HG03159 (cell line): ENCODE measurements at regions not wholly inside any gene's neighbourhood (a gene's known extent, or its start where the extent isn't known, plus 50 kb on each side); places are given as distances from the start of the nearest gene placed in this dataset.
"Not testable (repeated sequence)": the region's sequence is repeated elsewhere in the genome, so short reads cannot be mapped to it uniquely, and the experiment has no call there.

Experiments used
- ATAC-seq: cut with Tn5 transposase; IDR thresholded peaks from one replicate; pipeline ENCODE4 v1.9.1; 2021; ENCODE audit warnings: mild to moderate bottlenecking, moderate library complexity; ENCODE audit not compliant: unreplicated experiment

DNA sequence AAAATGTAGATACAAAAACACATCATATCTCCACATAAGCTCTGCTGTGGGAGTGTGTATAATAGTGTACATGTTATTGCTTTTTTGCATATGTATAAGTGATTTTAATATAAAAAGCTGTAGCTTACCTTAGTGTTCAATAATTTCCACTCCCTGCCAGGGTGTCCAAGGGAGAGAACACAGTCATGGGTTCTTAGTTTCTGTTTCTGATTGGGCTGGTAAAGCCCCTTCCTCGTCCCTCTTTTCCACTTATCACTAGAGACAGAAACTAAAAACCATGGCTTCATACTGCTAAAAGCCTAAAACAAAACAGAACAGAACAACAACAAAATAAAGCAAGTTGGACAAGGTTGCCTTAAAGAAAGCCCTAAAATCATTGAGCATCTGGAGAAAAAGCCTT is 74.4 kb upstream of the S1PR3 start:
- ATAC-seq, result no peak

DNA sequence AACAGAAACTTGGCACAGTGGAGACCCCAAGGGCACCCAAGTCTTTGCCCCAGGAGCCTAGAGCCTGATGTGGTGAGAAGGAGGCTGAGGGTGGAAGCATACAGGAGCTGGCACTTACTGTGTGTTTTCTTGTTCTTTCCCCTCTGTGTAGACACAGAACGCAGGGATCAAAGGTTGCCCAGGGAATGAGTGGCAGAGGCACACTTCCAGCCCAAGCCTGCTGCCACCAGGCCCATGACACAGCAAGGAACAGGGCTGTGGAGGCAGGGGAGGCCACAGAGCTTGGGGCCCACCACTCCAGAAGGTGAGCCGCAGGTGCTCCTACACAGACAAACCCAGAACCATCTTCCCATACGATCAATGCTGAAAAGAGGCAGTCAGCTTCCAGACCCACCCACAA is 73.9 kb upstream of the S1PR3 start:
- no peak for ATAC-seq

DNA sequence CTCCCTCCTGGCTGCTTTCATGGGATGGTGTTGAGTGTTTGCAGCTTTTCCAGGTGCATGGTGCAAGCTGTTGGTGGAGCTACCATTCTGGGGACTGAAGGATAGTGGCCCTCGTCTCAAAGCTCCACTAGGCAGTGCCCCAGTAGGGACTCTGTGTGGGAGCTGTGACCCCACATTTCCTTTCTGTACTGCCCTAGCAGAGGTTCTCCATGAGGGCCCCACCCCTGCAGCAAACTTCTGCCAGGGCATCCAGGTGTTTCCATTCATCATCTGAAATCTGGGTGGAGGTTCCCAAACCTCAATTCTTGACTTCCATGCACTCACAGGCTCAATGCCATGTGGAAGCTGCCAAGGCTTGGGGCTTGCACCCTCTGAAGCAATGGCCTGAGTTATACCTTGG is 72.7 kb upstream of the S1PR3 start:
- not testable (repeated sequence) for ATAC-seq

DNA sequence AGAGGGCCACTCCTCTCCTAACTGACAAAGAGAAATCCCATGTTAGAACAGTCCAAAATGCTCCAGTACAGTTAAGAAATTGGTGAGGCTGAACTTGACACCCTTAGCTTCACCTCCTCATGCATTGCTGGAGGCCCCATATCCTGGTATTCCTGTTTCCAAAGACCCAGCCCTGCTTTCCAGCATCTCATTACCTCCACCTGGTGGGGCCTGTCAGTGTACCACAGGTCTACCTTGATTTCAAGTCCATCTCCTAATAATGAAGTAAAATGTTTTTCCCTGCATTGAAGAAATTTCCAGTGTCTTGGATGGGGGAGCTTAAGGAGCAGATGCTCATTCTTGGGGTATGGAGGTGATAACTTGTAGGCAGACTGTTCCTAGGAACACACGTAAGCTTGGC is 70.6 kb upstream of the S1PR3 start:
- no peak for ATAC-seq

DNA sequence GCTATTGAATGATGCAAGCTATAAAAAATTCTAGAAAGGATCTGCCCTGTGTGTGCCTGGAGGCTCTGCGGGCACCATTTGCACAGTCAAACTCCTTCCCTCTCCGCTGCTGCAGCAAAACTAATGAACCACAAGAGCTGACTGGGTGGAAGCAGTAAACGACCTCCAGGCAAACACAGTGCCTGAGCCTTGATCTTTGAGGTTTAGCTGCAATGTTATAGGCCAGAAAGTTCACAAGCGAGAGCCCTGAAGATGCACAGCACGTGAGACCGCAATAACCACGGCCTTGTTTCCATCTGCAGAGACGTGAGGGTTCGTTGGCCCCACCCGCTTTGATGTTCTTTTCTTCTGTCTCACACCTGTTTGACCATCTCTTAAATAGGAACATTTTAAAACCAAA is 69.2 kb upstream of the S1PR3 start:
- ATAC-seq, result no peak

DNA sequence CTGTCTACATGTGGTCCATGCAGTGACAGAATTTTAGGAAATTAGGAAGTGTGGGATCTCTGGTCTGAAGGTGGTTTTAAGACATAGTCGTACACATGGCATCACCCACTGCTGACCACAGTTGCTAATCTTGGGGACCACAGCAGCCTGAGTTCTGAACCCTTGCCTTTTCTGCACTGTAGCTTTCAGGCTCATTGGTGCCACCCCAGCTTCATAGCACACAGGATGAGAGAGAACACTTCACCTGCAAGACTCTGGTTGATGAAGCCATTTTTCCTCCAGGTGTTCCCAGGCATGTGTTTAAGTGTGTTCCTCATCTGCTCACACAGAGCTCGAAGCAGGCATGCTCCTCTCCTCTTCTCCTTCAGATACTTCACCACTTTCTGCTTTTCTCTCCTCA is 68.2 kb upstream of the S1PR3 start:
- ATAC-seq, result no peak

DNA sequence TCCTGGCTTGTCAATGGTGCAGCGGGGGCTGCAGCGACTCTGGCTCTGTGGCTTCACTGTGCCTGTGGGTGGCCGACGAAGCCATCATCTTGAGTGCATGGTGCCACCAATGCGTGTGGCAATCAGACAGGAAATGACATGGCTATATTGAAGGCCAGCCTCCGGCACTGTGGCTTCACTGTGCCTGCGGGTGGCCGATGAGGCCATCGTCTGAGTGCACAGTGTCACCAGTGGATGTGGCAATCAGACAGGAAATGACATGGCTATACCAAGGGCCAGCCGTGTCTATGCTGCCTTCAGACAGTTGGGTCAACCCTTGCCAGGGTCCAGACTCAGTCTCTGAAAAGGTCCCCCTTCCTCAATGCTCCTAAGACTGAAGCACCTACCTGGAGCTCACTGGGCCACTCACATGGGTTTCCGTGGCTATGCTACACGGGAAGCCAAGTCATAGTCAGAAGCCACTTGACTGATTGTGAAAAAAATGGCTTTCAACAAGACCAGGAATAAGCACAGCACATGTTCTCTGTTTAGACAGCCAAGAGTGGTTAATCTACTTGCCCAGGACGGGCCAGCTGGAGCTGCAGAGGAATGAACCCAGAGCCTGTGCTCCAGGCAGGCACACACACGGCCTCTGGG is 67.5 kb upstream of the S1PR3 start:
- no peak for ATAC-seq

DNA sequence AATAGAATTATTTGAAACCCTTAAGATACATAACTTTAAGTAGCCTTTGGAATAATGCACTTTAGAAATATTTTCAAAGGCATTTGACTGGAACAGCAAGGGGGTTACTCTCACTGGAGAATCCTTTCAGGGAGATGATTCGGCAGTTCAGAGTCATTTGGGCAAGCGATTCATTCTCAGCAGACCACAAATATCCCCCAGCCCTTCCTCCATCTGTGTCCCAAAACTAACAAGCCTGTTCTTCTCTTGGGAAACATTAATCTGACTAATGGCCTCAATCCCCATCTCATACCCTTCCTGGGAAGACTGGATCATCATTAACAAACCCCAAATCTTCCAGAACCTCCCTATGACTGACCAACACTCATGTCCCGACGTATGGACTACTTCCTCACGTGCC is 65.8 kb upstream of the S1PR3 start:
- no peak for ATAC-seq

DNA sequence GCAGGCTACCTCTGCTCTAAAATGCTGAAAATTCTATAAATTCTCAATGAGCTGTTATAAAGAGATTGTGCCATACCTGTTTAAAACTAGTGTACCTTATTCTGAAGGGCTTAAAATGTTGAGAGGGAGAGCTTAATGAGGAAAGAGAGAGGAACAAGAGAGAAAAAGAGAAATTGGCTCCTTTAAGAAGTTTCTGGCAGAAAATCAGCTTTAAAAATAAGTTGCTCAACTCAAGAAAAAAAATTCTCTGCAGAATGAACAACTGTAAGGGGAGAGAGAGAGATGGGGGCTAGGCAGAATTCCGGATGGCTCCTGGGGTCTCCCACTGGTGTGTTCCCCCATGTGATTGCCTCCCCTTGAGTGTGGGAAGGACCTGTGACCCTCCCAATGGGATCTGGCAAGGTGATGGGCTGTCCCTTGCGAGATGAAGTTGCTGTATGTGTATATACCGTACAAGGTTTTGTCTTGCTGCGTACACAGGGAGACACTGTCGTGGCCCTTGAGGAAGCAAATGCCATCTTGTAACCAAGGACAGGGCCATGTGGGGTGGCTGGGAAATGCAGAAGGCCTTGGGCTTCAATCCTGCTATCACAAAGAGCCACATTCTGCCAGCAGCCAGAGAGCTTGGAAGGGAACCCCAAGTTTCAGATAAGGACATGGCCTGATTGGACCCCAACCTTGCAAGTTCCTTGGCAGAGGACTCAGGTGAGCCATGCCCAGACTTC is 64.3 kb upstream of the S1PR3 start:
- no peak for ATAC-seq

DNA sequence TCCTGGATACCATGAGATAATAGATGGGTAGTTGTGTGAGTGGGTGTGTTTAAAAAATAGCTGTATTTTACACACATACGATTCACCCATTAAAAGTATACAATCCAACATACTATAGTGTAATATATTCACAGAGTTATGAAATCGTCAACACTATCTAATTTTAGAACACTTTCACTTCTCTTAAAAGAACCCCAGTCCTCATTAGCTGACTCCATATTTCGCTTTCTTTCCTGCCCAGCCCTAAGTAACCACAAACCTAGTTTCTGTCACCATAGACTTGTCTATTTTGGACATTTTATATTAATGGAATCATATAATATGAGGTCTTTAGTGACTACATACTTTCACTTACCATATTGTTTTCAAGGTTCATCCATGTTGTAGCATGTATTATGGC is 63.8 kb upstream of the S1PR3 start:
- peak; percentile 84 for ATAC-seq

DNA sequence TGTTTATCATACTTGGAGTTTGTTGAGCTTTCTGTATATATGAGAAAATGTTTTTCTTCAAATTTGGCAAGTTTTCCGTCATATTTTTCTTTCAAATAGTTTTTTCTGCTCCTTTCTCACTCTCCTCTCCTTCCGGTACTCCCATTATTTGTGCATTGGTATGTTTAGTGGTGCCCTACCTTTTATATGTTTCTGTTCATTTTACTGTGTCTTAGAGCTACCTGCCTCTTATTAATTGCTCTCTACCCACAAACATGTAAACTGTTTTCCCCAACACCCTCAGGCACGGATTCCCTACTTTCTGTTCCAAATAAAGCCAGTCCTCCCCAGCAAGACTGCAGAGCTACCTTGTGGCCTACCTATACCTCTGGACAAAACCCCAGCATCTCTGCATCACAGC is 60.6 kb upstream of the S1PR3 start:
- ATAC-seq, result no peak

DNA sequence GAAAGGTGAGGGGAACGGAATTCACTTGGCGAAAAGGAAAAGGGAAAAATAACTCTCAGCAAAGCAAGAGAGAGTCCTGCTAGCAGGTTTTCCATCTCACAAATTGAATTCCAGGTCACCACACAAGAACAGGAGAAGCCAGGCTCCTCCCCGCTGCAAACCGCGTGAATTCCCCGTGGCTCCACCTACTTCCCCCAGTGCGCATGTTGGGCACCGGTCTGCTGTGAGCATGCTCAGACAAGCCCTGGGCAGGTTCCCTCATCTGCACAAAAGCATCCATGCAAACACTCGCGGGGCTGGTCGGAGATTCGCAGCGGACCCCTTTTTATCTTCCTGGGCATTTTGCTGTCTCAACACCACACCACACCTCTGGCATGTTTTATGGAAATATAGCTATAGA is 58.5 kb upstream of the S1PR3 start:
- ATAC-seq, result no peak

DNA sequence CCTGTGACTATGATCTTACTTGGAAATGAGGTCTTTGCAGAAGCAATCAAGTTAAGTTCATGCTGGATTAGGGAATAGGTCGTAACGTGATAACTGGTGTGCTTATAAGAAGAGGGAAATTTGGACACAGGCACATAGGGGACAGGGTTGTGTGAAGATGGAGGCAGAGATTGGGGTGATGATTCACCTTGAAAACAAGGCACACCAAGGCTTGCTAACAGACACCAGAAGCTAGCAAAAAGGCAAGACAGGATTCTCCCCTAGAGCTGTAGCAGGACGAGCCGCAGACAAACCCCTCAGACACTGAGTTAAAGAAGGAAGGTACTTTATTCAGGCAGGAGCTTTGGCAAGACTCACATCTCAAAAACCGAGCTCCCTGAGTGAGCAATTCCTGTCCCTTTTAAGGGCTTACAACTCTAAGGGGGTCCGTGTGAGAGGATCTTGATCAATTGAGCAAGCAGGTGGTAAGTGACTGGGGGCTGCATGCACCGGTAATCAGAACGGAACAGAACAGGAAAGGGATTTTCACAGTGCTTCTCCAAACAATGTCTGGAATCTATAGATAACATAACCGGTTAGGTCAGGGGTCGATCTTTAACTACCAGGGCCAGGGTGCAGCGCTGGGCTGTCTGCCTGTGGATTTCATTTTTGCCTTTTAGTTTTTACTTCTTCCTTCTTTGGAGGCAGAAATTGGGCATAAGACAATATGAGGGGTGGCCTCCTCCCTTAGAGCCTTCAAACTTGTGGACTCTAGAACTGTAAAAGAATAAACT is 57.5 kb upstream of the S1PR3 start:
- ATAC-seq, result no peak

DNA sequence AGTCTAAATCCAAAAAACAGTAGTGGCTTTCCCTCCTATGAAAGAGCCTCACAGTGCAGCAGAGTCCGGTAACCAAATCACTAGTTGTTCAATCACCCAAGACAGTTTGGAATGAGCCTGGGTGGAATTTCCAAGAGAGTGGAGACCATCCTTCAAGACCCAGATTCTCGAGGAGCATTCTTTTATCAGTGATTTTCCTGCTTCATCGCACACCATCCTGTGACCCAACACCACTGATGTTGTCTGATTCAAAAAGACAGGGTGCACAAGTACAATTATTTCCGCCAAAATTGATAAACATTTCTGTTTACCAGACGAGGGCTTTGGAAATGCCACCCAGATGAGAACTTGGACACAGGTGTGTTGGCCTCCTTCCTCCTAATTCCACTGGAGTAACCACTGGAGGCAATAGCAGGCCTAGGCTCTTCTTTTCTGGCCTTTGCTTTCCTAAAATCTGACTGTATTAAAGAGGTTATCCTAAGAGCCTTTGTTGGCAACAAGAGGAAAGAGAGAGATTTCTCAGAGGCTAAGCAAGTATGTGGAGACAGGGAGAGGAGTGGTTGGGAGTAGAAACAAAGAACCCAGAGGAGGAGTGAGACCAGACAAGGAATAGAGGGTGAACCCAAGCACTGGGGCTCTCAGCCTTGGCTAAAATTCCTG is 56.3 kb upstream of the S1PR3 start:
- no peak for ATAC-seq

DNA sequence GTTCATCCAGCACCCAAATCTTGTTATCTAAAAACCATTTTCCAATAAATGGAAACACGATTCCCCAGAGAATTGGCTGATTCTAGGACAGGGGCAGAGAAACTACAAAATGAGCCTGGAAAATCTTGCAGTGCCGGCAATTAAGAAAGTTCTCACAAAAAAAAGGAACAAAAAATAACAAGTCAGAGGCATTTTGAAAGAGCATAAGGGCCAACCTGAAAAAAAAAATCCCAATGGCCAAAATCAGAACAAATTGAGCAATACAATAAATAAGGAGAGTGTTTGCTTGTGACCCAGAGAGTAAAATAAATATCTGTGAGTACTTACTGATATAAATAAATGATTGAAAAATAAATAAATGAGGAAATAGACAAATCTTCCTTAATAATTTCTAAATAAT is 55.1 kb upstream of the S1PR3 start:
- ATAC-seq, result no peak

DNA sequence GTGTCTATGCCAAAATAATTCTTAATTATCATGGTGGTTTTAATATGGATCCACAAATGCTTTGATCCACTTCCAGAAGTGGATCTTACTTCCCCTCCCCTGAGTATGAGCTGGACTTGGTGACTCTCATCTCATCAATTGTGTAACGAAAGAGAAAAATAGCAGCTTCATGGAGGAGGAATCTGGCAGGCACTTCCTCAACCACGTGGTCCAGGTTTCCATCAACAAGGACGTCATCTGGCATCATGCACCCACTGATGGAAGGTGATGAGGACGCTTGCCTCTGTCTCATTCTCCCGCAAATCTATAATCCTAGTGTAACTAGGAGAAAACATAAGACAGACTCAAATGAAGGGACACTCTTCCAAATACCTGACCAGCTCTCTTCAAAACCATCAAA is 54.6 kb upstream of the S1PR3 start:
- no peak for ATAC-seq

DNA sequence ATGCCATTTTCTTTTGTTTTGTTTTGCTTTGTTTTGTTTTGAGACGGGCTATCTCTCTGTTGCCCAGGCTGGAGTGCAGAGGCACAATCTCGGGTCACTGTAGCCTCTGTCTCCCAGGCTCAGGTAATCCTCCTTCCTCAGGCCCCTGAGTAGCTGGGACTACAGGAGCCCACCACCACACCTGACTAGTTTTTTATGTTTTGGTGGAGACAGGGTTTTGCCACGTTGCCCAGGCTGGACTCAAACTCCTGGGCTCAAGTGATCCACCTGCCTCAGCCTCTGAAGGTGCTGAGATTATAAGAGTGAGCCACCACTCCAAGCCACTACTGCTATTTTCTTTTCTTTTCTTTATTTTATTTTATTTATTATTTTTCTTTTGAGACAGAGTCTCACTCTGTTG is 54.0 kb upstream of the S1PR3 start:
- no peak for ATAC-seq

DNA sequence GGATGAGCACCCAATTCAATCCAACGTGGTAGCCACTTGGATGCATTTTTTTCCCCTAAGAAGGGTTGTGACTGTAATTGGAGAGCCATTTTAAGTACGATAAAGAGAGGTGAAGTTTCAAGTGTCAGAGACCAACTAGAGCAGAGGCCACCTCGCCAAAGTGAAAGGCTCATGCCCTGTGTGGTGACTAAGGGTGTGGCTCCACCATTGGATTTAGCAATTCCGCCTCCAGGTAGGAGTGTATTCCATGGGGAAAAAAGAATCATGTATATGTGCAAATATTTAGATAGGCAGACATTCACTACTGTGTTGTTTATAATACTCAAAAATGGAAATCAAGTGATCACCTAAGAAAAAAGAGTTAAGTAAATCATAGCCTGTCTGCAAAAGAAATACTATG is 53.1 kb upstream of the S1PR3 start:
- no peak for ATAC-seq
